PC-3 (cell line): ENCODE measurements at regions not wholly inside any gene's neighbourhood (a gene's known extent, or its start where the extent isn't known, plus 50 kb on each side); places are given as distances from the start of the nearest gene placed in this dataset.

ENCODE experiments used
- EZH2 ChIP-seq: fragments of 300-600 bp; sonication (generic); IDR thresholded peaks from one replicate; pipeline ENCODE4 v1.6.1; 2017; ENCODE audit warnings: antibody characterized with exemption, mild to moderate bottlenecking, low read length; ENCODE audit not compliant: unreplicated experiment
- EZH2phosphoT487 ChIP-seq: fragments of 300-600 bp; sonication (generic); IDR thresholded peaks from 2 replicates; pipeline ENCODE4 v1.6.1; 2018; ENCODE audit warnings: mild to moderate bottlenecking, antibody characterized with exemption, low read length, borderline replicate concordance
- TF ChIP-seq, protein P1 (sequence below): fragments of 300-600 bp; sonication (generic); conservative IDR thresholded peaks from 2 replicates; pipeline ENCODE4 v1.5.1; 2017; ENCODE audit warnings: antibody characterized with exemption, low read depth, mild to moderate bottlenecking, low read length

GRCh38 chr16:54519161-54519695 is 232.6 kb upstream of the IRX3 start:
- TF ChIP-seq, protein P1, sequence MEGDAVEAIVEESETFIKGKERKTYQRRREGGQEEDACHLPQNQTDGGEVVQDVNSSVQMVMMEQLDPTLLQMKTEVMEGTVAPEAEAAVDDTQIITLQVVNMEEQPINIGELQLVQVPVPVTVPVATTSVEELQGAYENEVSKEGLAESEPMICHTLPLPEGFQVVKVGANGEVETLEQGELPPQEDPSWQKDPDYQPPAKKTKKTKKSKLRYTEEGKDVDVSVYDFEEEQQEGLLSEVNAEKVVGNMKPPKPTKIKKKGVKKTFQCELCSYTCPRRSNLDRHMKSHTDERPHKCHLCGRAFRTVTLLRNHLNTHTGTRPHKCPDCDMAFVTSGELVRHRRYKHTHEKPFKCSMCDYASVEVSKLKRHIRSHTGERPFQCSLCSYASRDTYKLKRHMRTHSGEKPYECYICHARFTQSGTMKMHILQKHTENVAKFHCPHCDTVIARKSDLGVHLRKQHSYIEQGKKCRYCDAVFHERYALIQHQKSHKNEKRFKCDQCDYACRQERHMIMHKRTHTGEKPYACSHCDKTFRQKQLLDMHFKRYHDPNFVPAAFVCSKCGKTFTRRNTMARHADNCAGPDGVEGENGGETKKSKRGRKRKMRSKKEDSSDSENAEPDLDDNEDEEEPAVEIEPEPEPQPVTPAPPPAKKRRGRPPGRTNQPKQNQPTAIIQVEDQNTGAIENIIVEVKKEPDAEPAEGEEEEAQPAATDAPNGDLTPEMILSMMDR: no peak
- no peak for TF ChIP-seq EZH2phosphoT487
- TF ChIP-seq EZH2: no peak
